ENCODE measurements at regions not wholly inside any gene's neighbourhood (a gene's known extent, or its start where the extent isn't known, plus 50 kb on each side); places are given as distances from the start of the nearest gene placed in this dataset.
A peak's percentile ranks its signal among the peaks of the same experiment; 100 is the strongest.

DNA sequence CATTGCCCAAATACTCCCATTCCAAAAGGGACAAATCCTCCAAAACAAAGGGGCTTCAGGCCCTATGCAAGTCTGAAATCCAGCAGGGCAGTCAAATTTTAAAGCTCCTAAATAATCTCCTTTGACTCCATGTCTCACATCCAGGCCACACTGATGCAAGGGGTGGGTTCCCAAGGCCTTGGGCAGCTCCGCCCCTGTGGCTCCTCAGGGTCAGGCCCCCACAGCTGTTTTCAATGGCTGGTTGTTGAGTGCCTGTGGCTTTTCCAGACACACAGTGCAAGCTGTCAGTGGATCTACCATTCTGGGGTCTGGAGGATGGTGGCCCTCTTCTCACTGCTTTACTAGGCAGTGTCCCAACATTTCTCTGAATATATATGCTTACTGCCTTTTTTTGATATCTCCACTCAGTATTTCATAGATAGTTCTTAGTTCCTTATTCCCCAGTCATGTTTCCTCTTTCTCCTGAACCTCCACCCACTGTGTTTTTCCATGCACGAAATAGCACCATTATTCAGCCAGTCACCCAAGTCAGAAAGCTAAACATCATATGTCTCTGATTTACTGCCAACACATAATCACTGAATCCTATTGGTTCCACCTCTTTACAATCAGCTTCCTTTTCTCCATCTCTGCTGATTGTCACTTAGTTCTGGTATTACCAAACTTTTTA is 172.6 kb upstream of the CACNA2D1 start:
- H3K4me3 ChIP-seq (replicated peaks; ENCODE audit: low read depth, low read length): no peak overlapping the region

DNA sequence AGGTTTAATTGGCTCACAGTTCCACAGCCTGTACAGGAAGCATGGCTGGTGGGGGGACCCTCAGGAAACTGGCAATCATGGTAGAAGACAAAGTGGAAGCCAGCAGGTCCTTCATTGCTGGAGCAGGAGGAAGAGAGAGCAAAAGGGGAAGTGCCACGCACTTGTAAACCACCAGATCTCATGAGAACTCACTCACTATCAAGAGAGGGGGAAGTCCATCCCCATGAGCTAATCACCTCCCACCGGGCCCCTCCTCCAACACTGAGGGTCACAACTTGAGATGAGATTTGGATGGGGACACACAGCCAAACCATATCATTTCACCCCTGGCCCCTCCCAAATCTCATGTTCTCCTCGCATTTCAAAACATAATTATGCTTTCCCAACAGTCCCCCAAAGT is 171.9 kb upstream of the CACNA2D1 start:
- TF ChIP-seq, protein P1, sequence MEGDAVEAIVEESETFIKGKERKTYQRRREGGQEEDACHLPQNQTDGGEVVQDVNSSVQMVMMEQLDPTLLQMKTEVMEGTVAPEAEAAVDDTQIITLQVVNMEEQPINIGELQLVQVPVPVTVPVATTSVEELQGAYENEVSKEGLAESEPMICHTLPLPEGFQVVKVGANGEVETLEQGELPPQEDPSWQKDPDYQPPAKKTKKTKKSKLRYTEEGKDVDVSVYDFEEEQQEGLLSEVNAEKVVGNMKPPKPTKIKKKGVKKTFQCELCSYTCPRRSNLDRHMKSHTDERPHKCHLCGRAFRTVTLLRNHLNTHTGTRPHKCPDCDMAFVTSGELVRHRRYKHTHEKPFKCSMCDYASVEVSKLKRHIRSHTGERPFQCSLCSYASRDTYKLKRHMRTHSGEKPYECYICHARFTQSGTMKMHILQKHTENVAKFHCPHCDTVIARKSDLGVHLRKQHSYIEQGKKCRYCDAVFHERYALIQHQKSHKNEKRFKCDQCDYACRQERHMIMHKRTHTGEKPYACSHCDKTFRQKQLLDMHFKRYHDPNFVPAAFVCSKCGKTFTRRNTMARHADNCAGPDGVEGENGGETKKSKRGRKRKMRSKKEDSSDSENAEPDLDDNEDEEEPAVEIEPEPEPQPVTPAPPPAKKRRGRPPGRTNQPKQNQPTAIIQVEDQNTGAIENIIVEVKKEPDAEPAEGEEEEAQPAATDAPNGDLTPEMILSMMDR (IDR thresholded peaks at IDR 0.05; ENCODE audit: low read length, missing control alignments): no peak
- DNase-seq (ENCODE audit: low read depth): no peak
- H3K4me3 ChIP-seq (replicated peaks; ENCODE audit: low read depth, low read length): no peak overlapping the region

More for the DNA sequence above, 172.6 kb upstream of the CACNA2D1 start:
- TF ChIP-seq, protein P1 (IDR thresholded peaks at IDR 0.05; ENCODE audit: low read length, missing control alignments): no peak
- no peak for DNase-seq (ENCODE audit: low read depth)

DNA sequence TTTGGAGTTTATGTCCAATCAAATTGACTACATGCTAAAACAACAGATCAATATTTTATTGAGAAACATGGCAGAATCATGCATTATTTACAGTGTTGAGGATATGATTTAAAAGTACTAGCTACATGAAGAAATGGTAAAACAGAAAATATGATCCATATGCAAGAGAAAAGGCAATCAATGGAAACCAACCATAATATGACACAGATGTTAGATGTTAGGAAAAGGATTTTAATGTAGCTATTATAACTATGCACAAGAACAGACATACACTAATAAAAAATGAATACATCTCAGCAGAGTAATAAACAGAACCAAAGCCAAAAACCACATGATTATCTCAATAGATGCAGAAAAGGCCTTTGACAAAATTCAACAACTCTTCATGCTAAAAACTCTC is 166.2 kb upstream of the CACNA2D1 start:
- no peak overlapping the region for H3K4me3 ChIP-seq (replicated peaks; ENCODE audit: low read depth, low read length)
- no peak for DNase-seq (ENCODE audit: low read depth)
- TF ChIP-seq, protein P1 (IDR thresholded peaks at IDR 0.05; ENCODE audit: low read length, missing control alignments): no peak

DNA sequence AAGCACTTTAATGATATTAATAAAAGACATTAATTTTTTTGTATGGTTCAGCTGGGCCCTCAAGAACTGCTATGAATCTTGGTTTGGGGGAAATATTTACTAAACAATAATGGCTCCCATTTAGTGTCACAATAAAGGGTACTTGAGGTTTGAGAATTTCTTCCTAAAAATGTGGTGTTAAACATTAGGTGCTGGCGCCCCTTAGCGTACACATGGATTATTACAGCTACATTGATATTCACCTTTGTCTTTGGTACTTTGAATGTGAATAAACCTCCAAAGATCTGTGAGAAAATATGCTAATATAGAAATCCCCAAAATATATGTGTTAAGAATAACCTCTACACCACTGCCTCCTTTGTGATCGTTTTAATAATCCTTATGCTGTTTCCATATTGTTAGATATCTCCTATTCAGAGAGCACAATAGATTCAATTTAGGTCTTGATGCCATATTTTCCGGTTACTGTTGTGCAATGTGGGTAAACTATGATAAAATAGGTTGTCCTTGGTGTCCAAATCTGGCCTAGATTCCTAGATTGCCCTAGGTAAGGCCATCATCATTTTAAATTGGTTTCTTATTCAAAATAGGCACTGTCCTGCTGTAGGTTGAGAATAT is 161.8 kb upstream of the CACNA2D1 start:
- peak; percentile 73 for DNase-seq (ENCODE audit: low read depth)
- H3K4me3 ChIP-seq (replicated peaks; ENCODE audit: low read depth, low read length): no peak overlapping the region
- TF ChIP-seq, protein P1 (IDR thresholded peaks at IDR 0.05; ENCODE audit: low read length, missing control alignments): peak; percentile 70

DNA sequence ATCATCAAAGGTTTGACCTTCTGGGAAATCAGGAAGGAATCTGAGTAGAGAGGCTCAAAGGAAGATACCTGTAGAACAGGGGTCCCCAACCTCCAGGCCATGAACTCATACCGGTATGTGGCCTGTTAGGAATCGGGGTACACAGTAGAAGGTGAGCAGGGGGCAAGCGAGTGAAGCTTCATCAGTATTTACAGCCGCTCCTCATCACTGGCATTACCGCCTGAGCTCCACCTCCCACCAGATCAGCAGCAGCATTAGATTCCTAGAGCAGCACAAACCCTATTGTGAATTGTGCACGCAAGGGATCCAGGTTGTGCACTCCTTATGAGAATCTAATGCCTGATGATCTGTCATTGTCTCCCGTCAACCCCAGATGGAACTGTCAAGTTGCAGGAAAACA is 158.5 kb upstream of the CACNA2D1 start:
- no peak for DNase-seq (ENCODE audit: low read depth)
- H3K4me3 ChIP-seq (replicated peaks; ENCODE audit: low read depth, low read length): no peak overlapping the region
- TF ChIP-seq, protein P1 (IDR thresholded peaks at IDR 0.05; ENCODE audit: low read length, missing control alignments): no peak

DNA sequence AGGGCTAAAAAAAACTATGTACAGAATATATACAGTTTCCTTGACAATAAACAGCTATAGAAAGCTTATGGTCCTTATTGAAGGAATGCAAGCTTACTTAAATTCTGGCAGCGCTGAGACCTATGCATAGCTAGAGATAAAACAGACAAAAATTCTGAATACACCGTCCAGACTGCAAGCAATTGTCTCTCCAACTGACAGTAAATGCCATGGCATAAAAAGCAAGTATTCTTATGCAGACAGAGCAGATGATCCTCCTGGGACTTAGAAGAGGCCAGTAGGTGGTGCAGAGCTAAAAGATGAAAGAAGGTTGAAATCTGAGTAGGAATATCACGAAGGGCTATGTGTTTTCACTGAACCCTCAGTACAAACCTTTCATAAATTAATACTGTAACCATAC is 157.0 kb upstream of the CACNA2D1 start:
- DNase-seq (ENCODE audit: low read depth): no peak
- no peak overlapping the region for H3K4me3 ChIP-seq (replicated peaks; ENCODE audit: low read depth, low read length)
- TF ChIP-seq, protein P1 (IDR thresholded peaks at IDR 0.05; ENCODE audit: low read length, missing control alignments): no peak

DNA sequence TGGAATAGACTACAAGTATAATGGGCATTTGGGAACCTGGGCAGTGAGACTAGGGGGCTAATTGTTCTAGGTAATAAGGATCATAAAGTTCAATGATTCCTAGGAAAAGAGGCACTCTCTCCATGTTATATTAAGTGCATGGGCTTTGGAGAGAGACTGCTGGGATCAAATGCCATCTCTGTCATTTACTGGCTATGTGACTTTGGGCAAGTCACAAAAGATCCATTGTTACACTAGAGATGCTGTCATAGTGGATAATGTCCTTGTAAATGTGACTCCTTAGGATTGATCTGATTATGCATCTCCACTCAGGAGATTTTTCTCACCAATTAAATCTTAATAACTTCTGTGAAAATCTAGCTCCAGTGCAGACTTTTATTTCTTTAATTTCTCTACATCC is 156.3 kb upstream of the CACNA2D1 start:
- no peak overlapping the region for H3K4me3 ChIP-seq (replicated peaks; ENCODE audit: low read depth, low read length)
- DNase-seq (ENCODE audit: low read depth): no peak
- TF ChIP-seq, protein P1 (IDR thresholded peaks at IDR 0.05; ENCODE audit: low read length, missing control alignments): no peak

Data from fibroblast of pulmonary artery (primary cell).